Ureter (tissue), 1 donor: ENCODE measurements at regions not wholly inside any gene's neighbourhood (a gene's known extent, or its start where the extent isn't known, plus 50 kb on each side); places are given as distances from the start of the nearest gene placed in this dataset.
A peak's percentile ranks its signal among the peaks of the same experiment; 100 is the strongest.
"Not testable (repeated sequence)": the region's sequence is repeated elsewhere in the genome, so short reads cannot be mapped to it uniquely, and the experiment has no call there.

Experiments
- DNase-seq: peaks from one replicate; pipeline ENCODE4 v3.0.0-alpha.2; 2020; ENCODE audit warnings: low spot score
- donor health status: DM: yes; HTN: yes; CAD: no.

DNA sequence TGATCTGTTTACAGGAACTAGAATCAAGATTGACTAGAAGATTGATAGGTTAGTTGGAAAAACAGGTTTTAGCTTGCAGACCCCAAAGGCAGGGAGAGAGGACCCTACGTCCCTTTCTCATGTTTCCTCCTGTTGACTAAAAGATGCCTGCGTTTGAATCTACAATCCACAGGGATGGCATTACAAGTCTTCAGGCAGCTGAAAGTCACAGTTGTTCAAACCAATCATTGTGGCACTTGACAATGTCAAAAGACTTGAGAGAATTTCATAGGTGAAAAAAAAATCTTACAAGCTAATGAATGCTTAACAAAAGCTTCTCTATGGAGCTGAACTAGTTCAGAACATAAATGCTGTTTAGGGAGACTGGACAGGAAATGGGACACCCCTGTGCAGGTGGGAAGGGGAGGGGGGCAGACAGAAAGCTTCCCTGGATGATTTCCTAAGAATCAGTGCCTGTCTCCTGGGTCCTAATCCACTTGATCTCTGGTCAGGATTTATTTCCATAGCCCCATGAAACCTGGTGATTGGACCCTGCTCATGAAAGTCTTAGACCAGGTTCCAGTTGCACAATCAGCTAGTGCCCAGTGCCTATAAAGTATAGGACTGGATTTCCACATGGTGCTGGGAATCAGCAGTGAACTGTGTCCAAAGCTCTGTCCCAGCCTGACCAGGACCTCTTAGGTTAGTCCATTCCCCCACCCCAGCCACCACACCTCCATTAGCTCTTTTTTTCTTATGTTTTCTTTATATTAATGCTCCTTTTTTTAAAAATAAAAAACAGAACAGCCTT lies 91.6 kb upstream of the BCAR3 start:
- no peak for DNase-seq

DNA sequence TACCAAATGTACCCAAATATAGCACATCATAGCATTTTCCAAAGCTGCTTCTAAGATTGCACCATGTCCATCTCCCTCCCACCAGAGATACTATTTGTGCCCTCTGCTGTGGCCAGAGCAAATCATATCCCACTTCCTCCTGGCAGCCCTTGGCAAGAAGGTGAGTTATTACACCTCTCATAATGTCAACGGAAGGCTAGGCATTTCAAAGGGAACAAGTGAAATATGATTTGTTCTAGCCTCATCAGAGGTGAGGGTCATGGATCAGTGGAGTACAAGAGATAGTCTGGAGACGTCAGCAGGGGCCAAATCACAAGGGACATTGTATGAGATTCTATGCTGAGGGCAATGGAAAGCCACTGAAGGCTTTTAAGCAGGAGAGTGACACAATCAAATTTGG lies 90.2 kb upstream of the BCAR3 start:
- DNase-seq: no peak

DNA sequence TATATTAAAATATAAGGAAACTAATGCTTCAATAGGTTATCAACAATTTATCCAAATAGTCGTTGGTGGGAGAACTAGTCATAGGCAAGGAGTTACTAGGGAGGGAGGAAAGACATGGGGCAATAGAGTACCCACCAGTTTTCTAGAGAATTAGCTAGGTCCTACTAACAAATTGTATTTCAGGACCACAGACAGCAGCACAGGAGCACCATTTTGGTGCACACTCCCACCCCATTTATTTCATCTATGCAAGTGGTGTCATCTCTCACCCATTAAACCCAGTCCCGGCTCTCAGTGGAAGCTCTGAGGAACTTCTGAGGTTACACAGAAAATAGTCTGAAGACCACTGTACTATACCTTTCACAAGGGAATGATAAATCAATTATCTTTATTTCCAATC lies 89.0 kb upstream of the BCAR3 start:
- no peak for DNase-seq

DNA sequence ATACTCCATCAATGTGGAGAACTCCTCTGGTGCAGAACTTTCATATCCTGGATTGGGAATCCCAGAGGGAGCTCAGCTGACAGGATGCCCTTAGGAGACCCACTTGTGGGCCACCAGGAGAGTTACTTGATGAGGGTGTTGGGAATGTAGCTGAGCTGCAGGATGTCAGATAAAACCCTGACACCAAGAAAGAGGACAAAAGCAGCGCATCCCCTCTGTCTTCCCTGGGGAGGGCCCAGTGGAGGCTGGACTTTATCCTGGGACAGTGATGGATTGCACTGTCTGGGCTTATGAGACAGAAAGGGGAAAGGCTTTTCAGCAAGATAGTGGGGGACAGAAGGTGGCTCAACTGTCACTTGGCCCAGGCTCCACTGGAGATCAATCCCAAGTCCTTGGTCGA lies 88.1 kb upstream of the BCAR3 start:
- DNase-seq: no peak

DNA sequence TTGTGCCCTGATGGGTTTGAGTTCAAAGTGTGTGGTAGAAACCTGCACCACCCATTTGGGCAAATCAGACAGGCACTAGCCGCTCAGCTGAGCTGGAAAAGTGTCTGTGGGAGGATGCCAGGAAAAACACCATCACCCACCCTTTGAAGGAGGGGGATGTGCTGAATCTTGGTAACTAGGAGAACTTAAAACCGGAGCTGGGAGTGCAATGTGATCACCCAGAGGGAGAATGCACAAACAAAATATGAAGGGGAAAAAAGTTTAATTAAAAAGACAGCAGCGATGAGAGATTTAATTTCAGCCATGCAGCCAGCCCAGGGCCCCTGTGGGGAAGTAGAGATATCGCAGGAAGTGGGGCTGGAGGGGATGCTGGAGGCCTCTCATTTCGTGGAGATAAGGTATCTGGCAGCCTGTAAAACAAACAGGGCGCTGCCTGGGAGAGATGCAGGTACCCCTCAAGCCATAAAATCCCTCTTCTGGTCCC lies 86.8 kb upstream of the BCAR3 start:
- DNase-seq: no peak

DNA sequence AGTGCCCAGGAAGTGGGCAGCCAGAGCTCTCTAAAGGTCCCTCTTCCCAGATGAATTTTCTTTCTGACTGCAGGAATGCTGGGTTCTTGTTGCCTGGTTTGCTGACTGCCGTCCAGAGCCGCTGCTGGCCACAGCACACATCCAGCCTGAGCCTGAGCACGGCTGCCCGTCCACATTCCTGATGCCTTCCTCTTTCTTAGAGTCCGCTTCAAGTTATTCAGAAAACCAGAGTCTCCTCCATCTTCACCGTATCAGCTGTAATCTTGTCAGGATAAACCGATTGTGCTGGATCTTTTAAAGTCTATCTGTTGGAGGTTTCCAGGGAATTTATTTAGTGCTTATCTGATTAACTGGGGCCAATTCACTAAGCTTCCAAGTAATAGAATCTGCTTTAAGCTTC lies 84.8 kb upstream of the BCAR3 start:
- no peak for DNase-seq

DNA sequence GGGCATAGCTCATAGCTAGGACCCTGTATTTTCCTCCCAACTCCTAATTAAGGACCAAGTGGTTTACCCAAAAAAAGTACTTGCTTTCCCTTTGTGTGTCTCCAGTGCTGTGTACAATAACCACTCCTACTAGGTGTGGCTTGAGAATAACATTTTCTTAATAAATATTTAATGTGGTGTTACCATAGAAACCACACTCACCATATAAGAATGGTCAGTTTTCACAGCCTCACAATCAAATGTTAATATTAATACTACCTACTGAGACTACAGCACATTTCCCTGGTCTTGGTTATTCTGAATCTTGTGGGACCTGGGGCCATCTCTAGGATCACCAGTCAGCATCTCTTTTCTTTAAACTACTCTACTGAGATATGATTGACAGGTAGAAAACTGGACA lies 83.5 kb upstream of the BCAR3 start:
- no peak for DNase-seq

DNA sequence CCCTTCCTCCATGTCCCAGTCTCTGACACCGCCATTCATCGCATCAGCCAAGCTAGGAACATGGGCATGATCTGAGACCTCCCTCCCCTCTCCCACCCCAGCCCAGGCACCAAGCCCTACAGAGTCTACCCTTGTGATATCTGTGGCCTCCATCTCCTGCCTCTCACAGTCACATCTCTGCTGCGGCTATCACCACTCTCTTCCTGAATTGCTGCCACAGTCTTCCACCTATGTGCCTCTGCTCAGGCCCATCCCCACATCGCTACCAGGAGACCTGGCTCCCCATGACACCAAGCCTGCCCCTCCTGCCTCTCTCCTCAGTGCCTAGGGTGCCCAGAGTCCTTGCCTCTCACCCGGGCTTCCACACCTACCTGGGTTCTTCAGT lies 82.7 kb upstream of the BCAR3 start:
- DNase-seq: no peak

DNA sequence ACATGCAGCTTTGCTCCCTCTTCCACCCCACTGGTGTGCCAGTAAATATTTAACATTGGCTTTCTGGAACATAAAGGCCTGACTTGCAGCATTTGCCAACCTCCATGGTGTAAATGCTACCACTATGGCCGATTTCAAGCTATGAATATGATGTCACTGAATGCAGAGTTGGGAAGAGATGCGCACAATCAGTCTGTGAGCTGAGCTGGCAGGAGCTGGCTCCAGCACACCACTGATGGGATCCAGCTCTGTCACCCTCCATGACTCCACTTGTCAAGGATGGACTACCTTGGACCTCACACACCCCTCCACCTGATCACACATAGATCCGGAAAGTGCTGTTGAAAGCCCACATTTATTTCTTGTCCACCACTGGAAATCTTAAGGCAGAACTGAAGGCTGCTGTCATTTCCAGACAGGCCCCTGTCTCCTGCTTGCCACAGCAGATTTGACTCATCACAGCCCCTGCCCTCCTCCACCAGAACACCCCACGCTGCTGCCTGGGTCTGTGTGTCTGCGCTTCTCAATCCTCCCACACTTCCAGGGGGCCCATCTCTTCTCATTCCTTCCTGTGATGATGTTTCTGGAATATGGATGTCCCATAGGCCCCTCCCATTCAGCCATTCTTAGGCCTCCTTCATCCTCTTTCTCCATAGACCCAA lies 82.2 kb upstream of the BCAR3 start:
- no peak for DNase-seq

DNA sequence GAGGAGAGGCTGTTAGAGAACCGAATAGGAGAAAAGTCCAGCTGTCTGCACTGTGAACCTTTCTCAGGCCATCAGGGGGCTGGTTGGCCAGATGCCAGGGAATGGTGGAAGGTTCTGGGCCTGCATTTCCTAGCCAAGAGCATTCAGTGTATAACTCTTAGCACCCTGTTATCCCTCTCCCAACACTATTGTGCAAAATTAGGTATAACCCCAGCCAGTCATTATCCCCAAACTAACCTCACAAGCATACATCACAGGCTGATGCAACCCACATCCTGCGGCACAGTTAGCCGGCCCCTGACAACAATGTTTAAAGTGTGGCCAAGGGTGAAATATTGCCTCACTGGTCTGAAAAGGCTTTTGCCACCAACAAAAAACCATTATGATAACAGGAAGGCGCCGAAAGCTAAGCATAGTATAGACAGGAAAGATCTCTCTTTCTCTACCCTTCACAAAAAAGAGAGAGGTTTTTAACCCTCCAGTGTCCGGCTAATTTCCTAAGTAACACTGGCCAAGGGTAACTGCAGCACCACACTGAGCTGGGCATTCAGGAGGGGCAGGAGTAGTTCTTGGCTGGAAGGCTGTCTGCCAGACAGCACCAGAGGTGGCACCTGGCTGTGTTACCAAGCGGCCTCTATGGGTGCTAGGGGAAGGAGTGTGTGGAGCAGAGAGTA lies 77.3 kb upstream of the BCAR3 start:
- peak; percentile 60 for DNase-seq

DNA sequence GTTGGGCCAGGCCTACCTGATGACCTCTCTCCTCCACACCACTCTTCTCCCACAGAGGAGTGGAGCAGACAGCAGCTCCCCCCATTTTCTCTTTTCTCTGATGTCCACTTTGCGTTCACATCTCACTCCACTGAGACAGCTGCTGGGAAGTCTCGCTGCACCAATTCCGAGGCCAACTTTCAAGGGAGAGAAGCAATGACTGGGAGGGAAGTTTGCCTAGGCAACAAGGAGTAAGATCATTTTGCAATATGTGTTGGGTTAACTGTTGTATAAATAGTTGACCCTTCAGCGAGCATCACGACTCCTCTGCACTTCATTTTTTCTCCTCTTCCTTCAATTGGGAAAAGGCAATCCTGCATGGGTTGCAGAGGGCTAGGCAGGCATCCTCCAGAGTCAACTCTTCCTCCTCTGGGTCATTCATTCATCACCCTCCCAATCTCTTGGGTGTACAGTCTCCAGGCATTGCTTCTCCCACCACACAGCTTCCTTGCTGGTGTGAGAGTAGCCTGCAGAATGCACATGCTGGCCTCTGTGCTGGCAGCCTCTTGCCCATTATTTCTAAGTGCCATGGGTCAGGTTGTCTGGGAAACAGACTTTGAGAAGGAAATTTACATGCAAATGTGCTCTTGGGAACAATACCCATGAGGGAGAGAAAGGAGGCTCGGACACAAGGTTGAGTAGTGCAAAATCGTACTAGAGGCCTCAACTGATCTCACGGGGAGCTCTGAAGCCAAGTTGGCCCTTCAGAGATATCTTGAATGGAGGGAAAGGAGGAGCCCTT lies 75.8 kb upstream of the BCAR3 start:
- no peak for DNase-seq

DNA sequence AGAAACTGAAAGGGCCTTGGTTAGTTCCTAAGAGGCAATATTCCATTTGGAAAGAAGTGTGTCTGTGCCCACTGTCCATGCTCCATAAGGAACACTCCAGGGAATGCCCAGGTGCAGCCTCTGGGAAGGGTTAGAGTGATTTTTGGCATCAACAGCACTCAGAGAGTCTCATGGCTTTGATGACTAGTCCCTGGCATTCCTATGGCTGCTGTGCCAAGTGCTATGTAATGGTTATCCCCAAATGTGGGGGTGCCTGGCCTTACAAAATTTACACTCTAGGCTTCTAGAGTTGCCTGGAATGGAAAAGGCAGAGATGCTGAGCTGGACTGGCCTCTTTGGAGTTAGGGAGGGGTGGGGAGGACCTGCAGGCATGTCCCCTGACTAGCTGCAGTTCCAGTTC lies 75.0 kb upstream of the BCAR3 start:
- no peak for DNase-seq

DNA sequence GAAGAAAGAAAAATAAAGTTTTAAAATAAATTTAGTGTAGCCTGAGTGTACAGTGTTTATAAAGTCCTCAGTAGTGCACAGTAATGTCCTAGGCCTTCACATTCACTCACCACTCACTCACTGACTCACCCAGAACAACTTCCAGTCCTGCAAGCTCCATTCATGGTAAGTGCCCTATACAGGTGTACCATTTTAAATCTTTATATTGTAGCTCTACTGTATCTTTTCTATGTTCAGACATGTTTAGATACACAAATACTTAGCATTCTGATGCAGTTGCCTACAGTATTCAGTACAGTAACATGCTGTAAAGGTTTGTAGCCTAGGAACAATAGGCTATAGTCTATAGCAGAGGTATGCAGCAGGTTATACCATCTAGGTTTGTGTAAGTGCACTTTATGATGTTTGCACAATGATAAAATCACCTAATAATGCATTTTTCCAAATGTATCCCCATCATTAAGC lies 73.6 kb upstream of the BCAR3 start:
- not testable (repeated sequence) for DNase-seq

DNA sequence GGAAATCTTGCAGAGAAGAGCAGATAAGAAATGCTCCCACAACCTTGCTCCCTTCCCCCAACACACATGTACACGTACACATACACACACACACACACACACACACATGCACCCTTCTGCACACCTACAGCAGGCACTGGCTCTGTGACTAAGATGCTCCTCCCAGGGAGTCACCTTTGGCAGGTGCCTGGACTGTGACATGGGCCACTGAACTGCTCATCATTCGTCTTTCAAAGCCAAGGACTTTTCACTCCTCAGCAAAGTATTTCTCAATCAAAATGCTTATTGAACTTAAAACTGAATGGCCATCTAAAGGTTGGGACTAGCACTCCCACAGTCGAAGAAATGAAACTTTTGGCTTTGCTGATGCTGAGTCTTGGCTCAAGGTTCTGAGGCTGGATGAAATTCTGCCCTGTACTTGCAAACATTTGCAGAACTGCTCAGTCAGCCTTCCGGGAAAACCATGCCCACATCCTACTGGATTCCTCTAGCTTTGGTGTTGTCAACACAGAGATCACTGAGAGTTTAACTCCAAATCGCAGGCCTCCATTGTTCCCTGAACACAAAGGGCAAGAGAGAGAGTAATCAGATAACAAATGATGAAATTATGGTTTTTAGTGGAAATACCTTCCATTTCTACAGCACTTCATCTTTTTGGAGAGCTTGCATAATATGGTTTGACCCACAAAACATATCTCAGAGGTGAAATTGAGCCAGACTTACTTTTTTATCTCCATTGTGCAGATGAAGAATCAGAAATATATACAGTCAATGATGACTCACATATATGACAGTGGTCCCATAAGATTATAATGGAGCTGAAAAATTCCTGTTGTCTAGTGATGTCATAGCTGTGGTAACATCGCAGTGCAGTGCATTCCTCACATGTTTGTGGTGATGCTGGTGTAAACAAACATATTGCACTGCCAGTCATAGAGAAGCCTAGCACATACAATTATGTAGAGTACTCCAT lies 72.4 kb upstream of the BCAR3 start:
- DNase-seq: no peak

DNA sequence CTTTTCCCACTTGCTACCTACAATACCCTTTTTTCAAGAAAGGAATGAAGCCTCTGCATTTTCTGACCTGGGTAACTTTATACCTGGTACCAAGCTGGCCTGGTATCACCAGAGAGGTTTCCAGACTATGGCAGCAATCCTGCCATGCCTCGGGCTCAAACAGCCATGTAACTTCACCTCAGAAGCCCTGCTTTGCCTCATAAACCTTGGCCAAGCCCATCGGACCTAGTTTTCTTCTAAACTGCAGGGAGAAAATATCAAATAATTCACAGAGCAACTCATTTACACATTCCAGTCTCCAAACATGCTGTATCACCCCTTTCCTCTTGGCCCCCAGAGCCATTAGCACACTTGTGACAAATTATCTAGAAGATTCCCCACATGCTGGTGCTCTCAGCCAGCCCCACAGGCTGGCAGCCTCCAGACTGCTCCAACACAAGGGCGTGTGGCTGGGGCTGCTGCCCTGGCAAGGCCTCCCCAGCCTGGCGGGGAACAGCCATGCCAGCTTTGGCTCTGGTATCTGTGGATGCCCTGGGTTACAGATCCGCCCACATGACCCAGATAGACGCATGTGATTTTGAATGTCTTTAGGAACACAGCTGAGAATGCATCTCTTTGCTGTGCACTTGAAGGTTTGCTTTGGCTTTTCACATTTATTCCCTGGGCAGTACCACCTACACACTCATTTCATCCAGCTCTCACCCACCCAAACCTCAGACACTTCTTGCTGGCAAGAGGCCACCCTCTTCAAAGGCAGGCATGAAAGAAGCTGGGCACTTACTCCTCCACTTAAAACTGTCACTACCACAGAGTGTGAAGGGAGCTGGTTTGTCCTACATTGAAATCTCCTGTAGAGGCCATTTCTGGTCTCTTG lies 70.0 kb upstream of the BCAR3 start:
- no peak for DNase-seq

DNA sequence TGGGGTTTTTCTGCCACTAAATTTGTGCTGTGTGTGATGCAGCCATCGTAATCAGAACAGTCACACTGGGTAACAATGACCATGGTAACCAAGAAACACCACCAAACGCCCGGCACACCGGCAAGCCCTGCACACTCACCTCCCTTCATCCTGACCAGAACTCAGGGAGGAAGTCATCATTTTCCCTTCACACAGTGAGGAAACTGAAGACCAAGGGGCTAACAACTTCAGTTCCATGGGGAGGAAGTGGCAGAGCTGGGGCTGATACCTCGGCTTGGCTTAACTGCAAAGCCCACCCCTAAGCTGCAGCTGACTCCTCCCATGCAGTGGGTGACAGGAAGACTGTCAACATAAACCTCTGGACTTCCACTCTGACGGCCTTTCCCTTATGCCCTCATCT lies 69.3 kb upstream of the BCAR3 start:
- no peak for DNase-seq

DNA sequence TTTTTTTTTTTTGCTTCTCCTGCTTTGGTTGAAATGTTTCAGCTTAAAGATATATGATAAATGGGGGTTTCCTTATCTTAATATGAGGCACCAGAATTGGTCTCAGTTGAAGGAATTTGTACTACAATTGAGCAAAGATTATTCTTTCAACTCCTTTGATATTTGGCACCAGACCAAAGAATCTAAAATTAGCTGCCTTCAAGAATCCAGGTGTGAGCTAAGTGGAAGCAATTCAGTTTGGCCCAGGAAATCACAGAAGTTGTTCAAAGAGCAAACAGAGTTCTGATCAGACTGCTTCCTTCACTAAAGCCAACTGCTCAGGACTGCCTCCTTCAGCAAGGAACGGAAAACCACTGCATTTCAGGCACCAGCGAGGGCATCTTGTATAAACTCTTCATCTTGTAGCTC lies 68.3 kb upstream of the BCAR3 start:
- DNase-seq: no peak

DNA sequence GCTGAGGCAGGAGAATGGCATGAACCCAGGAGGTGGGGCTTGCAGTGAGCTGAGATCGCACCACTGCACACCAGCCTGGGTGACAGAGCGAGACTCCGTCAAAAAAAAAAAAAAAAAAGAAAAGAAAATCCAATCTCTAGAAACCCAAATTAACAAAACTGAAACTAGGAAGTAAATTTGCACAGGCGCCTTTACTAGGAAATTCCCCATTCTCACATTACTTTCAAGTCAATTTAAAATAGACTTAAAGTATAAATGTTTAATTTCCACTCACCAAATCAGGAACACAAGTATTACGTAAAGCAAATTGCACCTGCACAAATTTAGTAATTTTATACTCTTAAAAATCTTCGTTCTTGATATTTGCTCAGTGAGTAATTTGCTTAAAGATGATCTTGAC lies 67.8 kb upstream of the BCAR3 start:
- no peak for DNase-seq

DNA sequence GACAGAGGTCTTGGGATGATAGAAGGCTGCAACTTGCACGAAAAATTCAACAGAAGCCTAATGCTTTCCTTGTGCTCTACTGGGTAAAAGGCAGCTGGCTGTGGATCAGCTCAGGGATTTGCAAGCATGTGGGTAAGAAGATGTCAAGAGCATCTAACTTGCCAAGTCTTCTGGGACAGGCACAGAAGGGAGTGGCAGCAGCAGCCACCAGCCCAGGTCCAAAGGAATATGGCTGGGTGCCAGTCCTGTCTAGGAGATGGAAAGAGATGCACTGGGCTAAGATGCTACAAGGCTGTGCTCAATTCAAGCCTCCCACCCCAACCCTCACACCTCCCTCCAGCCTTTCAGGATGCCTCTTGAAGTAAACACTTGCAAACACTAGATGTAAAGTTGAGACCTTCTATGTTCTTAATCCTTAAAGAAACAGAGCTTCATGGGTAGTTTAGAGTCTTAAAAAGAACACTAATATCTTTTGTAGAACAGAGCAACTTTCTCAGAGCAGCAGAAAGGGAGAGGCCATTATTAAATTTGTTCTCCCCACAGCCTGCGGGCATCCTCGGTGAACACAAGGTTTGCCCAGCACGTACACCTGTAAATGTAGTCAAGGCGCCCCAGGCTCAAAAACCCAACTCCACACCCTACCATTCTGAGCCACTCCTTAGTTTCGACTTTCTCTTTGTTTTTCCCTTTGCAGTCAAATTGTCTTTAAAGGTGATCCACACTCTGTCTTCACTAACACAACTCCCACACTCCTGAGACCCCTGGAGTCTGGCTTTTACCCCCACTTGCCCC lies 64.6 kb upstream of the BCAR3 start:
- DNase-seq: no peak
